Occipital lobe (tissue), 1 donor: ENCODE measurements at regions not wholly inside any gene's neighbourhood (a gene's known extent, or its start where the extent isn't known, plus 50 kb on each side); places are given as distances from the start of the nearest gene placed in this dataset.
"Not testable (repeated sequence)": the region's sequence is repeated elsewhere in the genome, so short reads cannot be mapped to it uniquely, and the experiment has no call there.

ENCODE experiments used
- DNase-seq: peaks from one replicate; lab custom pipeline; 2025; lab: John Stamatoyannopoulos, UW

GRCh38 chr7:65453341-65454030 lies 79.8 kb downstream of the ZNF92 start:
- no peak for DNase-seq

GRCh38 chr7:65454469-65454868 lies 80.8 kb downstream of the ZNF92 start:
- DNase-seq: no peak

- DNase-seq: not testable (repeated sequence)
Observed at GRCh38 chr7:65455050-65455449, 81.4 kb downstream of the ZNF92 start.

- DNase-seq: no peak
Observed at GRCh38 chr7:65457705-65458104, 84.0 kb downstream of the ZNF92 start.

- DNase-seq: no peak
Observed at GRCh38 chr7:65459438-65459837, 85.8 kb downstream of the ZNF92 start.

GRCh38 chr7:65462148-65462716 lies 88.6 kb downstream of the ZNF92 start:
- no peak for DNase-seq

- DNase-seq: no peak
Observed at GRCh38 chr7:65463184-65463583, 89.5 kb downstream of the ZNF92 start.

- DNase-seq: not testable (repeated sequence)
Observed at GRCh38 chr7:65469919-65470558, 96.4 kb downstream of the ZNF92 start.

GRCh38 chr7:65471587-65471986 lies 97.9 kb downstream of the ZNF92 start:
- DNase-seq: no peak

- DNase-seq: no peak
Observed at GRCh38 chr7:65475040-65475726, 101.5 kb downstream of the ZNF92 start.

GRCh38 chr7:65475734-65476319 lies 102.2 kb downstream of the ZNF92 start:
- no peak for DNase-seq

GRCh38 chr7:65477326-65477725 lies 103.7 kb downstream of the ZNF92 start:
- DNase-seq: no peak

GRCh38 chr7:65489260-65489767 lies 115.7 kb downstream of the ZNF92 start:
- no peak for DNase-seq

GRCh38 chr7:65496697-65497096 lies 123.0 kb downstream of the ZNF92 start:
- not testable (repeated sequence) for DNase-seq

GRCh38 chr7:65503434-65504152 lies 129.9 kb downstream of the ZNF92 start:
- DNase-seq: no peak

- not testable (repeated sequence) for DNase-seq
Observed at GRCh38 chr7:65504504-65505319, 131.1 kb downstream of the ZNF92 start.

- not testable (repeated sequence) for DNase-seq
Observed at GRCh38 chr7:65505320-65505633, 131.6 kb downstream of the ZNF92 start.

- DNase-seq: not testable (repeated sequence)
Observed at GRCh38 chr7:65508581-65509367, 135.1 kb downstream of the ZNF92 start.

GRCh38 chr7:65509368-65510186 lies 135.9 kb downstream of the ZNF92 start:
- DNase-seq: no peak
